ENCODE measurements at regions not wholly inside any gene's neighbourhood (a gene's known extent, or its start where the extent isn't known, plus 50 kb on each side); places are given as distances from the start of the nearest gene placed in this dataset.

DNA sequence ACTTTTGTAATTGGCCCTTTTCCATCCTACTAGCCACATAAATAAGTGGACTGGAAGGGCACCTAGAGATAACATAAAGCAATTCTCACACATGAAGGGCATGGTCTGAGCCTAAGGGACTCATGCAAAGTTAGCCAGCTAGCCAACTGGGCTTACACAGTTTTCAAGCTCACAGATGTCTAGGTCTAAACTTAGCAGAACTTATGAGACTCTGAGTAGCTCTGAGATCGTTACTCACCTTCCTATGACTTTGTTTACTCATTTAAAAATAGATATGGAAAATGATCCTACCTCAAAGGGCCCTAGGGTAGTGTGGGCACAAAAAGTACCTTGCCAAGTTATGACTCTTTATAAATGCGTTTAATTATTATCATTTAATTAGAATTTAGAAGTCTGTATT lies 410.4 kb upstream of the MPDZ start:
- no TSS peak for BruUV-seq (replicated peaks)
- Histone ChIP-seq H3K4me3 (ENCODE audit: low read depth, low read length, poor library complexity, severe bottlenecking) (no peak overlapping the region), H3K4me1 (ENCODE audit: insufficient read depth, low read length, poor library complexity, severe bottlenecking) (no peaks in the 10 kb centered on the region), H3K27ac (ENCODE audit: low read depth, low read length, poor library complexity, severe bottlenecking) (no peak overlapping the region), H3K36me3 (ENCODE audit: insufficient read depth, low read length, poor library complexity, severe bottlenecking) (no peaks in the 10 kb centered on the region), H3K9me3 (ENCODE audit: low read depth, low read length, poor library complexity, severe bottlenecking) (peaks cover 4% of the 10 kb centered on the region), H3K27me3 (replicated peaks; ENCODE audit: insufficient read depth, low read depth, low read length, poor library complexity) (no peaks in the 10 kb centered on the region)
- no peak for TF ChIP-seq EZH2 (IDR thresholded peaks at IDR 0.05; ENCODE audit: borderline replicate concordance, low read depth, low read length, poor library complexity, severe bottlenecking)
- TF ChIP-seq, protein P1, sequence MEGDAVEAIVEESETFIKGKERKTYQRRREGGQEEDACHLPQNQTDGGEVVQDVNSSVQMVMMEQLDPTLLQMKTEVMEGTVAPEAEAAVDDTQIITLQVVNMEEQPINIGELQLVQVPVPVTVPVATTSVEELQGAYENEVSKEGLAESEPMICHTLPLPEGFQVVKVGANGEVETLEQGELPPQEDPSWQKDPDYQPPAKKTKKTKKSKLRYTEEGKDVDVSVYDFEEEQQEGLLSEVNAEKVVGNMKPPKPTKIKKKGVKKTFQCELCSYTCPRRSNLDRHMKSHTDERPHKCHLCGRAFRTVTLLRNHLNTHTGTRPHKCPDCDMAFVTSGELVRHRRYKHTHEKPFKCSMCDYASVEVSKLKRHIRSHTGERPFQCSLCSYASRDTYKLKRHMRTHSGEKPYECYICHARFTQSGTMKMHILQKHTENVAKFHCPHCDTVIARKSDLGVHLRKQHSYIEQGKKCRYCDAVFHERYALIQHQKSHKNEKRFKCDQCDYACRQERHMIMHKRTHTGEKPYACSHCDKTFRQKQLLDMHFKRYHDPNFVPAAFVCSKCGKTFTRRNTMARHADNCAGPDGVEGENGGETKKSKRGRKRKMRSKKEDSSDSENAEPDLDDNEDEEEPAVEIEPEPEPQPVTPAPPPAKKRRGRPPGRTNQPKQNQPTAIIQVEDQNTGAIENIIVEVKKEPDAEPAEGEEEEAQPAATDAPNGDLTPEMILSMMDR (conservative IDR thresholded peaks at IDR 0.05; ENCODE audit: low read depth, low read length): no peak
- intact Hi-C loops (cut with micrococcal nuclease; ENCODE audit: unreplicated experiment): loop anchor here (5.0 kb wide), 2 partner anchors 263 to 598 kb away; no protein-coding TSS in a partner anchor
- DNase-seq (ENCODE audit: low spot score): no peak
- CTCF ChIA-PET: no interaction called here
- POLR2A ChIA-PET (ENCODE audit: low non-redundant PET): no interaction called here

DNA sequence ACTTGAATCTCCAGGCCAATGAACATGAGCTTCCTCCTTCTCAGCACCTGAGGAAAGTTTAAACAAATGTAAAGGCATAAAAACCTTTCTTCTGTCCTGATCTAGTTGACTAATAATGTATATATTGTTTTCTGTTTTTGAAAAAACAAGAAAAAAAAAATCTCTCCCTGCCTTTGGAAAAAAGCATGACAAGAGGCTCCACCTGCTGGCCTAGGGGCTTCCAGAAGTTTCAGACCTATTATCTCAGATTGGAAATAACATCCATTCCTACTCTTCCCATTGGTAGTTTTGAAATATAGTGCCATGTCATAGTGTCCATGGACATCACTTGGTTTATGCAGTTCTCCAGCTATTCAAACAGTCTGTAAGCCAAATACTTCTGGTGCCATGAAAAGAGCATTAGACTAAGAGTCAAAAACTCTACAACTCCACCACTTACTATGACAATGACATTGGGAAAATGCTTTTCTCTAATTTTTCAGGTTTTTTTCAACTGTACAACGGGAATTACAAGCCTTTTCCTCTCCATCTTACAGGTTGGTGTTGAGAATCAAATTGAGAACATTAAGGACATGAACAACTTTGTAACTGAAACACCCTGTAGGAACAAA lies 409.6 kb upstream of the MPDZ start:
- no peaks in the 10 kb centered on the region for H3K27me3 ChIP-seq (replicated peaks; ENCODE audit: insufficient read depth, low read depth, low read length, poor library complexity)
- H3K4me1 ChIP-seq (ENCODE audit: insufficient read depth, low read length, poor library complexity, severe bottlenecking): no peaks in the 10 kb centered on the region
- no peak overlapping the region for H3K27ac ChIP-seq (ENCODE audit: low read depth, low read length, poor library complexity, severe bottlenecking)
- H3K36me3 ChIP-seq (ENCODE audit: insufficient read depth, low read length, poor library complexity, severe bottlenecking): no peaks in the 10 kb centered on the region
- H3K9me3 ChIP-seq (ENCODE audit: low read depth, low read length, poor library complexity, severe bottlenecking): peaks cover 4% of the 10 kb centered on the region
- BruUV-seq (replicated peaks): no TSS peak
- ChIA-PET POLR2A (ENCODE audit: low non-redundant PET) (no interaction called here), CTCF (no interaction called here)
- TF ChIP-seq EZH2 (IDR thresholded peaks at IDR 0.05; ENCODE audit: borderline replicate concordance, low read depth, low read length, poor library complexity, severe bottlenecking): no peak
- TF ChIP-seq, protein P1 (conservative IDR thresholded peaks at IDR 0.05; ENCODE audit: low read depth, low read length): peak; percentile 60
- peak; percentile 43 for DNase-seq (ENCODE audit: low spot score)
- intact Hi-C loops (cut with micrococcal nuclease; ENCODE audit: unreplicated experiment): loop anchor here (5.0 kb wide), 2 partner anchors 262 to 597 kb away; no protein-coding TSS in a partner anchor
- H3K4me3 ChIP-seq (ENCODE audit: low read depth, low read length, poor library complexity, severe bottlenecking): no peak overlapping the region

DNA sequence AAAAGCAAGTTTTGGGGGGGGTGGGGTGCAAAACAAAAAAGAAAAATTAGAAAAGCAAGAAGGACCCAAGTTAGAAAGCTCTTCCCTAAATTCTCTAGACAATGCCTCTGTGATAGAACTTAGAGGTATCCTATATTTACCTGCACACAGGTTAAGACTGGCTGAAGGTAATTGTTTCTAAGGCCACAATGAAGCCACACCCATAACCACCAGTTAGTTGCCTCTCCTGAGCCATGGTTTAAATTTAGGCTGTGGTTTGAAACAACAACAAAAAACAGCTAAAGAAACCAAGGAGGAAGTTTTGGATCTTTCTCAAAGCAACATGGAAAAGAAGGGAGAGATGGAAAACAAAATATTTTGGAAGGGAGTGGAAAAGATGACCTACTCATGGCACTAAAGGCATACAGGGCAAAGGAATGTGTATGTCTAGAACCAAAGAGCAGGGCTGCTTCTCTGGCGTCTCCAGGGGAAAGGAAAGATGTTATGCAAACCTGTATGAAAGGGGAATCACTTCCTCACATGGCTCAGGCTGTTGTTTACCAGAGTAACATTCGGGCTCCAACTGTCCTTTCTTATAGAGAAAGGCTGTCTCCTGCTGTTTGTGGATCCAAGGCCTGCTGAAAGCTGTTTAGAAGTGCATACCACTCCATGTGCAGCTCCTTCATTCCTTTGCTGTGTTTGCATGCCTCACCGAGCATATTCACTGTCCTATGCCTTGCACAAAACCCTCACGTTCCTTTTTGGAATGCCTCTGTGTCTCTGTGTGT lies 408.9 kb upstream of the MPDZ start:
- no peak for DNase-seq (ENCODE audit: low spot score)
- TF ChIP-seq, protein P1 (conservative IDR thresholded peaks at IDR 0.05; ENCODE audit: low read depth, low read length): no peak
- no peak for TF ChIP-seq EZH2 (IDR thresholded peaks at IDR 0.05; ENCODE audit: borderline replicate concordance, low read depth, low read length, poor library complexity, severe bottlenecking)
- Histone ChIP-seq H3K27me3 (replicated peaks; ENCODE audit: insufficient read depth, low read depth, low read length, poor library complexity) (no peaks in the 10 kb centered on the region), H3K9me3 (ENCODE audit: low read depth, low read length, poor library complexity, severe bottlenecking) (peaks cover 4% of the 10 kb centered on the region), H3K4me3 (ENCODE audit: low read depth, low read length, poor library complexity, severe bottlenecking) (no peak overlapping the region), H3K36me3 (ENCODE audit: insufficient read depth, low read length, poor library complexity, severe bottlenecking) (no peaks in the 10 kb centered on the region), H3K4me1 (ENCODE audit: insufficient read depth, low read length, poor library complexity, severe bottlenecking) (no peaks in the 10 kb centered on the region), H3K27ac (ENCODE audit: low read depth, low read length, poor library complexity, severe bottlenecking) (no peak overlapping the region)
- no TSS peak for BruUV-seq (replicated peaks)
- ChIA-PET POLR2A (ENCODE audit: low non-redundant PET) (no interaction called here), CTCF (no interaction called here)
- intact Hi-C loops (cut with micrococcal nuclease; ENCODE audit: unreplicated experiment): loop anchor here (5.0 kb wide), 2 partner anchors 261 to 596 kb away; no protein-coding TSS in a partner anchor

All from A673 (cell line).